SK-N-MC (cell line): ENCODE measurements at regions not wholly inside any gene's neighbourhood (a gene's known extent, or its start where the extent isn't known, plus 50 kb on each side); places are given as distances from the start of the nearest gene placed in this dataset.

Experiments
- DNase-seq: peaks from one replicate; pipeline ENCODE4 v3.0.0-alpha.2; 2011; ENCODE audit warnings: low read depth, low spot score
- H3K27ac ChIP-seq: fragments of 200-600 bp; sonication (generic); 2 replicates; pipeline ENCODE4 v1.5.1; 2016; ENCODE audit warnings: mixed run types
- H3K36me3 ChIP-seq: fragments of 200-600 bp; sonication (generic); 2 replicates; pipeline ENCODE4 v1.6.1; 2017; ENCODE audit warnings: antibody characterized with exemption, low read length, mixed read lengths; ENCODE audit not compliant: insufficient read depth
- H3K4me3 ChIP-seq: fragments of 200-600 bp; sonication (generic); 2 replicates; pipeline ENCODE4 v1.5.1; 2016
- H3K9ac ChIP-seq: fragments of 200-600 bp; sonication (generic); 2 replicates; pipeline ENCODE4 v1.8.0; 2017; ENCODE audit warnings: mixed run types, mixed read lengths; ENCODE audit not compliant: insufficient read length
- H3K9me3 ChIP-seq: fragments of 200-600 bp; sonication (generic); 2 replicates; pipeline ENCODE4 v1.6.1; 2017; ENCODE audit warnings: low read depth, mild to moderate bottlenecking, antibody characterized with exemption, low read length, moderate library complexity, mixed read lengths
- EZH2 ChIP-seq: fragments of 200-600 bp; sonication (generic); IDR thresholded peaks from one replicate; pipeline ENCODE4 v1.6.1; 2017; ENCODE audit warnings: antibody characterized with exemption
- FOXP2 ChIP-seq: optimal IDR thresholded peaks from 2 replicates; pipeline ENCODE3; 2011; ENCODE audit warnings: mild to moderate bottlenecking, moderate library complexity; ENCODE audit not compliant: insufficient read depth; ENCODE audit errors: extremely low read length, control extremely low read depth
- POLR2AphosphoS5 ChIP-seq: IDR thresholded peaks from 2 replicates; pipeline ENCODE4 v1.6.1; 2012; ENCODE audit warnings: mild to moderate bottlenecking, low read depth, low read length, borderline replicate concordance

DNA sequence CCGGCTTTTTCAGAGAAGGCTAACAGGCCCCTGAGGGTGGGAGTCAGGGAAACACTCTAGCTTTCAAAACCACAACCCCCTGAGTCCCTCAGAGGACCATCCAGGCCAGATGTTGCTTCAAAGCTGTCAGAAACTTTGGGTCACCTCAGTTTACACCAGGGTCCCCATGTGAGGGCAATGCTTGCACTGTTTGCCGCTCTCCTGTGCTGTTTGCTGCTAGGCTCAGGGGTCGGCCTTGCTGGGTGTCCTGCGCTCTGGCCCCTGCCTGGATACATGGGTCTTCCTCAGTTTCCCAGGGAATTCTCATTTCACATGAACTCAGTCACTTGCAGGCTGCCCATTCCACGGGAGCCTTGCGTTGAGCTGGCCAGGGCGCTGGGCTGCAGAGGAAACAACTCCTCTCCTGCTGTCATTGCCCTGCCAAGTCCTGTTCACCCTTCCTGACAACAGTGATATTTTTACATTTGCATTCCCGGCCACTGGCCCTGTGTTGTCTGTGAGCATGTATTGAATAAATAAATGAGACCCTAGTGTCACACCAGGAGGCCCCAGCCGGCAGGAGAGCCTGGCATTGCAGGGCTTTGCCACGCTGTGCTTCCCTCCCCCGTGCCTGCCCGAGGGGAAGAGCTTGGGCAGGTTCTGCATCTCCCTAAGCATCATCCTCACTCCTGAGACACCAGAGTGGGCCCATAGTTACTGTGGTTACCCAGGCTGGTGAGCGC lies 73.2 kb upstream of the RAB6C start:
- TF ChIP-seq EZH2 (no peak), FOXP2 (no peak), POLR2AphosphoS5 (no peak)
- DNase-seq, result no peak
- H3K9me3 ChIP-seq, result no peaks in the 10 kb centered on the region
- no peak overlapping the region for H3K9ac ChIP-seq
- H3K36me3 ChIP-seq, result no peaks in the 10 kb centered on the region
- H3K4me3 ChIP-seq, result no peak overlapping the region
- H3K27ac ChIP-seq, result no peak overlapping the region

DNA sequence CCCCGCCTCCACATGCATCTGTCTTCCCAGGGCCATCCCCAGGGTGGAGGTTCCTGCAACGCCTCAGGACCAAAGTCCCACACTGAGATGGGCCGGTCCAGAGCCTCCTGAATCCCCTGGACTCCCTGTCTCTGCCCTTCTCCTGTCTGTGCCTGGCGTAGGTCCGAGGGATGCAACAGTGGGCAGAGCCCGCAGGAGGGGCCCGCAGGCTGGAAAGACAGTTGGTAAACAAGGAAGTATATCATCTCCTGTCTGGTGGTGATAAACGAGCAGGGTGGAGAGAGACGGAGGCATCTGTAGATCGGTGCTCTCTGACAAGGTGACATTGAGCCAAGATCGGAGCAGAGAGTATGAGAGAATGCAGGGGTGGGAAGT lies 72.6 kb upstream of the RAB6C start:
- Histone ChIP-seq H3K27ac (no peak overlapping the region), H3K9me3 (no peaks in the 10 kb centered on the region), H3K9ac (no peak overlapping the region), H3K36me3 (no peaks in the 10 kb centered on the region), H3K4me3 (no peak overlapping the region)
- TF ChIP-seq FOXP2 (no peak), POLR2AphosphoS5 (no peak)
- no peak for DNase-seq

DNA sequence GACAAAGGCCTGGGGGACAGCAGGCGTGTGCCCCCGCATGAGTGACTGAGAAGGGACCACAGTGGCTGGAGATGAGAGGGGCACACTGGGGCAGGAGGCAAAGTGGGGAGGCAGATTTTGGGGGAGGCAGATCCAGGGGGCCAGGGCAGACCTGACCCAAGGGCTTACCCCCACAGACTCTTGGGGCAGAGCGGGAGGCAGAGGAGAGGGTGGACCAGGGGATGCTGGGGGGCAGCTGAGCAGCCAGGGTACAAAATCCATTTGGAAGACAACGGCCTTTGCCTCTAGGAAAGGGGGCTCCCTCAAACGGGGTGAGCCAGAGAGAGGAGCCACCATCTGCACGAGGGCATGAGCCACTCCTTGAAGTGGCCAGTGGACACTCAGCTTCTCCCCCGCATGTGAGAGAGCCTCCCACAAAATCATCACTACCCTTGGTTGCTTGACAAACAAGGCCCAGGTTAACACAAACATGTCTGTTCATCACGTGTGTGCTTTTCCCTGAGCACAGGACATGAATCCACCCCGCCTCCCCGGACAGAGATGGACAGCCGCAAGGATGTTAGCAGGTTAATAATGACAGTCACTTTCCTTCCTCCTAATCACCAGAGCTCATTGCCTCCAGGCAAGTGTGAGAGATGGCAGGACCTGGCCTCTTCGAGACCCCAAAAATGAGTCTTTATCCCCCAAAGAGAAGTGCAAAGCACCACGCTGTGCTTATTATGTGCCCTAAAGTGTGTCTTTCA lies 72.0 kb upstream of the RAB6C start:
- no peak overlapping the region for H3K27ac ChIP-seq
- H3K9me3 ChIP-seq, result no peaks in the 10 kb centered on the region
- no peak for DNase-seq
- H3K36me3 ChIP-seq, result no peaks in the 10 kb centered on the region
- no peak overlapping the region for H3K9ac ChIP-seq
- TF ChIP-seq FOXP2 (no peak), EZH2 (no peak), POLR2AphosphoS5 (no peak)
- no peak overlapping the region for H3K4me3 ChIP-seq

DNA sequence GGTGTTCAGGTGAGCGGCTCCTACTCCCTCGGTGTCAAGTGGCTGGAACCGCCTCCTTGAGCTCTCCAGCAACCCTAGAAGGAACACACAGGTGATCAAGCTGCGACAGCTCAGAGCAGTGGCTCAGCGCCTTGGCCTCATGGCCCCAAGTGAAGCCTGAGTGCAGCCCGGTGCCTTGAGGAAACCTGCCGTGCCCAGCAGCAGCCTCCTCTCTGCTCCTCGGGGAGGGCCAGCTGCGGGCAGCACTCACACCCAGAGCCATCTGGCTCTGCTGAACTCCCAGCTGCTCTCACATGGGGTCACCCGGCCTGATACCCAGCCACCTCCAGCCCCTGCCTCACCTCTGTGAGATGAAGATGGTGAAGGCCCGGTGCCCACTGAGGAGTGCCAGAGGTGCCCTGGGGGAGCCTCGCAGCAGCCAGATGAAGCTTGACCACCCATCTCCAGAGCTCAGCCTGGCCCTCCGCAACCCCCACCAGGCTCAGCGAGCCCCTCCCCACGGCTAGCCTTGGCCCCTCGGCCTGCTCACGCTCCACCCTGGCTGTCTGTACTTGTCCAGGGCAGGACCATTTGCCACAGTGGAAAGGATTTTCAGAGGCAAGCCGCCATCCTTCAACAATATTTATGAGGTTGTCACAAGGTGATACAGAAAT lies 70.6 kb upstream of the RAB6C start:
- TF ChIP-seq FOXP2 (no peak), EZH2 (no peak), POLR2AphosphoS5 (no peak)

DNA sequence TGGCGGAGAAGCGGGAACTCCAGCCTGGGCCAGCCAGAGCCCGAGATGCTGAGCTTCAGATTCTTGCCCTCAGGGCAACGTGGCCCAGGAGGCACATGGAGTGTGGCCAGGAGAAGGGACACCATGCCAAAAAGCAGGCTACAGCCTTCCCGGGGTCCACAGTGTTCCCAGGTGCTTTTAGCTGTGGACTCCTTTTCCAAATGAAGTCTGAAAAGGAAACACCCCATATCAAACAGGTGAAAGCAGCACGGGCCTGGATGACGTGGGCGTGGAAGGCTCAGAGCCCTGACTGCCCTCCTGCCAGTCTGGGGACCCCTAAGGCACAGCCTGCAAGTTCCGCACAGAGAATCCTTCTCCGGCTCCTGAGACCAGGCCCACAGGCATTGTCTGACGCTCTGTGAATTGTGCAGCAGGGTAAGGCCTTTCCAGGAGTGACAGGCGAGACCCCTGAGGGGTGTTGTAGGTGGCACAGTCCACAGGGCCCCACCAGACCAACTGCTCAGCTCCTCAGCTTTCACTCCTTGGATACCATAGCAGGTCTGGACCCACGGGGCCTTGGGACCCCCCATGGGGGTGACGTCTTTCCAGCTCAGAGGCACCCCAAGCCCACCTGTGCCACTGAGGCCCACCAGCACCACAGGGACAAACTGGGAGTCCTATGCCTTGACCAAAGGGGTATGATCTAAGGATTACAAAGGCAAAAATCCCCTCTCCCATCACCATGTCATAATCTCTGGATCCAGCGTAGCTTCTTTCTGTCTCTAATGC lies 69.6 kb upstream of the RAB6C start:
- Histone ChIP-seq H3K36me3 (no peaks in the 10 kb centered on the region), H3K9me3 (no peaks in the 10 kb centered on the region), H3K4me3 (no peak overlapping the region), H3K27ac (no peak overlapping the region), H3K9ac (no peak overlapping the region)
- TF ChIP-seq POLR2AphosphoS5 (no peak), EZH2 (no peak), FOXP2 (no peak)
- DNase-seq, result no peak

More for the DNA sequence above, 70.6 kb upstream of the RAB6C start:
- no peak overlapping the region for H3K4me3 ChIP-seq
- no peaks in the 10 kb centered on the region for H3K36me3 ChIP-seq
- H3K27ac ChIP-seq, result no peak overlapping the region
- H3K9ac ChIP-seq, result no peak overlapping the region
- no peaks in the 10 kb centered on the region for H3K9me3 ChIP-seq
- no peak for DNase-seq

DNA sequence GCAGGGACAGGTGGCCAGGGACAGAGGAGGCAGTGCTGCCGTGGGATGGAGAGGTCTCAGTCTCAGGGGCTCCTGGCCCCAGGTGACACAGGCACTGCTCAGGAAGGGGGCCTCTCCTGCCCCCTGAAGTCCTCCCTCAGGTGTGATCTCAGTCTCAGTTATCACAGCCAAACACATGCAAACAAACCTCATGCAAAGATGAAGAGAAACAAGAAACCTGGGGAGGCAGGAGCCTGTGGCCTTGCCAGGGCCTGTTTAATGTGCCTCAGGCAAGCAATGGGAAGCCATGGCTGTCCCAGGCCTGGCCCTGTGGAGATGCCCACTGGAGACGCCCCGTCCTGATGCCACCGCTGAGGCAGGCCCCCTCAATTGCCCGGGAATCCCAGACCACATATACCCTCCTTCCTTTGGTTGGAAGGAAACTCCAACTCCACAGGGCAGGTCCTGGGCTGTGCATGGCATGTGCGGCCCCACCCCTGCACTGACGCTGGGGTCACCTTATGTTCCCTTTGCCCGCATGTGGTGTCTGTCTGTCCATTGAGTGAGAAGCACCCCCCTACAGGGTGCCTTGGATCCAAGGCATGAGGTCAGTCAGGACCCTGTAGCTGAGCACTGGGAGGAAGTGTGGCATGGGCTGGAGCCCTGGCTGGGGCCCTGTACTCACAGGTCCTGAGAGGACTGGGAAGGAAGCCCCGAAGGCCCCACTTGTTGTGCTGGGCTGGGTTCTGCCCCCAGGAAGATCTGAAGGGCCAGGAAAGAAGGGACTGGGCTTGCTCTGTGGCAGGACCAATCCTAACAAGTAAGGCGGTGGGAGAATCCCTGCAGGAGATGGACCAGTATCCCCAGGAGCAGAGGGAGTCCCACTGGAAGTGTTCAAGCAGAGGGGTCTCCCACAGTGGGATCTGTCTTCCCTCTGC lies 68.8 kb upstream of the RAB6C start:
- TF ChIP-seq EZH2, result no peak
- no peak for TF ChIP-seq POLR2AphosphoS5
- no peak for TF ChIP-seq FOXP2
- no peak overlapping the region for H3K9ac ChIP-seq
- no peak overlapping the region for H3K4me3 ChIP-seq
- DNase-seq, result no peak
- H3K27ac ChIP-seq, result no peak overlapping the region
- H3K9me3 ChIP-seq, result no peaks in the 10 kb centered on the region
- no peaks in the 10 kb centered on the region for H3K36me3 ChIP-seq

DNA sequence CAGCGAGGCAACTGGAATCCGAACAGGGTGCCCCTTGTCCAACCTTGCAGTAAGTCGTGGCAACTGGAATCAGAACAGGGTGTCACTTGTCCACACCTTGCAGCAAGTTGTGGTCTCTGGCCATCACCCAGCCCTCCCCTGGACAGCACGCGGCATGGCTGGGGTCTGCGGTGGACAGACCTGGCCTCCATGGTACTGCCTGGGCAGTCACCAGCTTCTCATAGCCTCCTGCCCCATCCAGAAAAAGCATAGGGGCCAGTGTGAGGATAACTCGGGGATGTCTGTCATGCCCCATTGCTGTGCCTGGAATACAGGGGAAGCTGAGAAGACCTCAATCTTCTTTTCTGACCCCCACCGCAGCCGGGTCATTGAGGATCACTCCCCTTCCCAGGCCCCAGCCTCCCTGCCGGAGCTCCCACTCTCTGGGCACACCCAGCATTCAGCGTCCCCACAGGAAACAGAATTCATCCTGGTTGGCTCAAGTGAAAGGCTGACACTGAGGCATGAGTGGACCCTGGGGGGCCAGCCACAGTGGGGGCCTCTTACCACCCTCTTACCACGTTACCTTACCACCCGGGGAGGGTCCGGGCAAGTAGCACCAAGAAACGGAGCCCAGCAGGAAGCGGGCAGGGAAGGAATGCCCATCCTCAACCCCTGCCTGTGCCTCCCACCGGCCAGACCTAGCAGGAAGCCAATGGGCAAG lies 68.0 kb upstream of the RAB6C start:
- no peak for TF ChIP-seq EZH2
- TF ChIP-seq POLR2AphosphoS5, result no peak
- no peak for TF ChIP-seq FOXP2
- H3K27ac ChIP-seq, result no peak overlapping the region
- H3K9ac ChIP-seq, result no peak overlapping the region
- DNase-seq, result no peak
- no peaks in the 10 kb centered on the region for H3K9me3 ChIP-seq
- H3K36me3 ChIP-seq, result no peaks in the 10 kb centered on the region
- H3K4me3 ChIP-seq, result no peak overlapping the region
